Loucy (cell line): ENCODE measurements at regions not wholly inside any gene's neighbourhood (a gene's known extent, or its start where the extent isn't known, plus 50 kb on each side); places are given as distances from the start of the nearest gene placed in this dataset.
"Not testable (repeated sequence)": the region's sequence is repeated elsewhere in the genome, so short reads cannot be mapped to it uniquely, and the experiment has no call there.

Source experiments
- H2AFZ ChIP-seq: fragments of 200-600 bp; sonication (generic); 2 replicates; pipeline ENCODE4 v1.6.0; 2016; ENCODE audit warnings: antibody characterized with exemption, mild to moderate bottlenecking, low read length, moderate library complexity
- H3F3A ChIP-seq: fragments of 200-600 bp; 2 replicates; pipeline ENCODE4 v1.6.0; 2016; ENCODE audit warnings: antibody characterized with exemption, low read depth, mild to moderate bottlenecking
- H3K27me3 ChIP-seq: fragments of 200-600 bp; sonication (generic); 2 replicates; pipeline ENCODE4 v1.6.1; 2014; ENCODE audit warnings: low read length, mild to moderate bottlenecking; ENCODE audit not compliant: insufficient read depth, poor library complexity, severe bottlenecking
- H3K36me3 ChIP-seq: fragments of 200-600 bp; sonication (generic); 2 replicates; pipeline ENCODE4 v1.6.1; 2016; ENCODE audit warnings: low read length; ENCODE audit not compliant: insufficient read depth
- H3K4me1 ChIP-seq: fragments of 200-600 bp; sonication (generic); 2 replicates; pipeline ENCODE4 v1.5.1; 2014; ENCODE audit warnings: low read length, mild to moderate bottlenecking; ENCODE audit not compliant: insufficient read depth, poor library complexity, severe bottlenecking
- H3K4me2 ChIP-seq: fragments of 200-600 bp; sonication (generic); 2 replicates; pipeline ENCODE4 v1.6.0; 2014; ENCODE audit warnings: antibody characterized with exemption, low read length, low read depth, mild to moderate bottlenecking; ENCODE audit not compliant: poor library complexity, severe bottlenecking
- H3K4me3 ChIP-seq: fragments of 200-600 bp; sonication (generic); 2 replicates; pipeline ENCODE4 v1.5.1; 2014; ENCODE audit warnings: low read length, mild to moderate bottlenecking, mixed read lengths; ENCODE audit not compliant: poor library complexity, severe bottlenecking
- H3K79me2 ChIP-seq: fragments of 200-600 bp; sonication (generic); 2 replicates; pipeline ENCODE4 v1.6.1; 2014; ENCODE audit warnings: low read length; ENCODE audit not compliant: insufficient read depth
- H3K9ac ChIP-seq: fragments of 200-600 bp; sonication (generic); 2 replicates; pipeline ENCODE4 v1.6.0; 2014; ENCODE audit warnings: mild to moderate bottlenecking, low read depth, low read length, moderate library complexity; ENCODE audit not compliant: poor library complexity, severe bottlenecking
- H3K9me2 ChIP-seq: fragments of 200-600 bp; sonication (generic); replicated peaks from 2 replicates; pipeline ENCODE4 v1.6.1; 2016; ENCODE audit warnings: low read depth, low read length, mixed read lengths
- H3K9me3 ChIP-seq: fragments of 200-600 bp; sonication (generic); 2 replicates; pipeline ENCODE4 v1.6.1; 2014; ENCODE audit warnings: mild to moderate bottlenecking, antibody characterized with exemption, low read length, low read depth; ENCODE audit not compliant: insufficient read depth
- H4K20me1 ChIP-seq: fragments of 200-600 bp; sonication (generic); 2 replicates; pipeline ENCODE4 v1.6.0; 2014; ENCODE audit warnings: antibody characterized with exemption, low read length, mild to moderate bottlenecking; ENCODE audit not compliant: insufficient read depth, poor library complexity, severe bottlenecking
- CTCF ChIP-seq: fragments of 200-600 bp; sonication (generic); conservative IDR thresholded peaks from 2 replicates; pipeline ENCODE4 v1.5.1; 2014; ENCODE audit warnings: mild to moderate bottlenecking, antibody characterized with exemption, low read length
- EZH2phosphoT487 ChIP-seq: fragments of 200-600 bp; IDR thresholded peaks from 2 replicates; pipeline ENCODE4 v1.6.1; 2018; ENCODE audit warnings: antibody characterized with exemption, mild to moderate bottlenecking, moderate library complexity, borderline replicate concordance

GRCh38 chrX:110915570-110915969 is 120.0 kb upstream of the CHRDL1 start:
- H3K27me3 ChIP-seq, result no peaks in the 10 kb centered on the region
- no peaks in the 10 kb centered on the region for H3K4me1 ChIP-seq
- H3K9me3 ChIP-seq, result no peaks in the 10 kb centered on the region
- no peak overlapping the region for H2AFZ ChIP-seq
- no peaks in the 10 kb centered on the region for H3K79me2 ChIP-seq
- no peak overlapping the region for H3K9ac ChIP-seq
- H3K4me2 ChIP-seq, result no peak overlapping the region
- no peak overlapping the region for H3K4me3 ChIP-seq
- no peaks in the 10 kb centered on the region for H3F3A ChIP-seq
- TF ChIP-seq CTCF, result no peak
- TF ChIP-seq EZH2phosphoT487, result no peak
- H3K9me2 ChIP-seq, result no peaks in the 10 kb centered on the region
- no peaks in the 10 kb centered on the region for H4K20me1 ChIP-seq
- H3K36me3 ChIP-seq, result no peaks in the 10 kb centered on the region

DNA sequence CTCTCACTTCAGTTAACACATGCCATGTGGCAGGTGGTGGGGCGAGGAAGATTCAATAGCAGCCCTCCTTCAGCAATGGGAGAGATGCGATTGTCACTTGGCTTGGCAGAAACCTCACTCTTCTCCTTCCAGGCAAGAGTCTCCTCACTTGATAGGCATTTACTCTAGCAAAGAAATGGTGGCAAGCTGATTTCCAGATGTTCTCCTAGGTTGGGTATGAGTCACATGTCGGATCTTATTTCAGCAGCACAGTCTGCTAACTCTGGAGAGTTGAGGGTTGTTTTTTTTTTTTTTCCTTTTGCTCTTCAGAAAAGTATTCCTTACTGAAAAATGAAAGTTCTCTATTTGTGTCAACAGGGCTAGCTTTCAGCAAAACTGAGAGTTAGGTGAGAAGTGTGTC is 119.5 kb upstream of the CHRDL1 start:
- Histone ChIP-seq H4K20me1 (no peaks in the 10 kb centered on the region), H3K9me3 (no peaks in the 10 kb centered on the region), H3K4me3 (no peak overlapping the region), H3K4me1 (no peaks in the 10 kb centered on the region), H3K27me3 (no peaks in the 10 kb centered on the region), H3K9me2 (no peaks in the 10 kb centered on the region), H3K79me2 (no peaks in the 10 kb centered on the region), H3K9ac (no peak overlapping the region), H2AFZ (no peak overlapping the region), H3K4me2 (no peak overlapping the region), H3F3A (no peaks in the 10 kb centered on the region), H3K36me3 (no peaks in the 10 kb centered on the region)
- TF ChIP-seq EZH2phosphoT487, result no peak
- TF ChIP-seq CTCF, result no peak

- Histone ChIP-seq H3K9me2 (no peaks in the 10 kb centered on the region), H2AFZ (no peak overlapping the region), H3K4me3 (no peak overlapping the region), H3K4me2 (no peak overlapping the region), H3K9me3 (no peaks in the 10 kb centered on the region), H3K9ac (no peak overlapping the region), H4K20me1 (no peaks in the 10 kb centered on the region), H3K36me3 (no peaks in the 10 kb centered on the region), H3K27me3 (no peaks in the 10 kb centered on the region), H3F3A (no peaks in the 10 kb centered on the region), H3K4me1 (no peaks in the 10 kb centered on the region), H3K79me2 (no peaks in the 10 kb centered on the region)
- TF ChIP-seq CTCF, result no peak
- no peak for TF ChIP-seq EZH2phosphoT487
These were observed 118.7 kb upstream of the CHRDL1 start for GRCh38 chrX:110914281-110914680.

- H3K36me3 ChIP-seq, H3K9me2 ChIP-seq, H3K4me3 ChIP-seq, H3K4me2 ChIP-seq, H3K79me2 ChIP-seq, H4K20me1 ChIP-seq, H3K27me3 ChIP-seq, H3K4me1 ChIP-seq, H3K9ac ChIP-seq, H3F3A ChIP-seq, H2AFZ ChIP-seq, H3K9me3 ChIP-seq: not testable (repeated sequence)
These were observed 109.1 kb upstream of the CHRDL1 start for GRCh38 chrX:110904747-110905146.
